ENCODE measurements at regions not wholly inside any gene's neighbourhood (a gene's known extent, or its start where the extent isn't known, plus 50 kb on each side); places are given as distances from the start of the nearest gene placed in this dataset.

DNA sequence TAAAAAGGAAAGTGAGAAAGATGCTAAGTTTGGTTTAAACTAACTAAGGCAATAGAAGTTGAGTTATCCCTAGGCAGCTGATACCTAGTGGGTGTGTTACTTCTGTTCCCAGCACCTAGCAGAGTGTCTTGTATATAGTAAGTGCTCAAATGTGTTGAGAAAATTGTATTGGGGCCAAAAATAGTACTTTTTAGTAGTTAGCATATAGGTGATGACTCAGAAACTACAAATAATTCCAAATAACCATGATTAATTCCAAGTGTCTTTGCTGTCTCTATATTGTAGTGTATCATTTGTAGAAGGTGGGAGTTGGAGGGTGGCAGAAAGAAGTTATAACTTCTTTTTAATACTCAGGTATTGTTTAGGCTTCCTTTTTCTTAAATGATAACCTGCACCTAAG lies 362.7 kb downstream of the RND3 start:
- Histone ChIP-seq H3K27ac (ENCODE audit: insufficient read length, low read depth, low read length) (no peak overlapping the region), H3K4ac (ENCODE audit: low read depth, low read length) (no peak overlapping the region), H4K91ac (ENCODE audit: insufficient read length, low read depth, low read length) (no peak overlapping the region), H4K5ac (ENCODE audit: insufficient read length, low read depth, low read length) (no peak overlapping the region), H3K4me1 (ENCODE audit: insufficient read depth, low read length) (no peaks in the 10 kb centered on the region), H3K4me2 (ENCODE audit: insufficient read depth, insufficient read length, low read length) (no peak overlapping the region), H4K20me1 (ENCODE audit: control insufficient read depth, insufficient read depth, insufficient read length) (no peaks in the 10 kb centered on the region), H3K27me3 (ENCODE audit: insufficient read depth, low read length) (no peaks in the 10 kb centered on the region), H2BK20ac (ENCODE audit: low read depth, low read length, poor library complexity, severe bottlenecking) (no peak overlapping the region), H4K8ac (replicated peaks; ENCODE audit: insufficient read length, low read depth, low read length) (no peak overlapping the region), H2AFZ (ENCODE audit: low read length) (no peak overlapping the region), H3K23ac (ENCODE audit: insufficient read length, low read depth, low read length) (no peak overlapping the region), H3K9me3 (ENCODE audit: control insufficient read depth, low read depth, low read length) (no peaks in the 10 kb centered on the region), H3T11ph (ENCODE audit: low read length) (no peak overlapping the region), H3K18ac (ENCODE audit: insufficient read length, low read depth, low read length) (no peak overlapping the region), H3K56ac (ENCODE audit: insufficient read length, low read depth, low read length) (no peak overlapping the region), H3K9ac (ENCODE audit: extremely low read depth, insufficient read length, low read length) (no peak overlapping the region), H2BK5ac (ENCODE audit: insufficient read length, low read length) (no peak overlapping the region), H3K14ac (ENCODE audit: insufficient read depth, low read length) (no peak overlapping the region), H2BK15ac (ENCODE audit: low read depth, low read length) (no peak overlapping the region), H3K79me1 (ENCODE audit: insufficient read depth, low read depth, low read length, poor library complexity, severe bottlenecking) (no peaks in the 10 kb centered on the region), H2BK12ac (ENCODE audit: insufficient read length, low read depth, low read length) (no peak overlapping the region), H2BK120ac (ENCODE audit: low read depth, low read length, poor library complexity, severe bottlenecking) (no peak overlapping the region), H3K23me2 (ENCODE audit: insufficient read length, low read depth, low read length, poor library complexity, severe bottlenecking) (no peaks in the 10 kb centered on the region), H2AK5ac (ENCODE audit: insufficient read length, low read length) (no peak overlapping the region), H3K79me2 (ENCODE audit: insufficient read depth, low read length) (no peaks in the 10 kb centered on the region)
- peaks cover 0 to 6% of the 10 kb centered on the region in 2 experiments; a peak in 3 of 5 replicates for H3K9me3 Mint-ChIP-seq
- TF ChIP-seq, protein P1, sequence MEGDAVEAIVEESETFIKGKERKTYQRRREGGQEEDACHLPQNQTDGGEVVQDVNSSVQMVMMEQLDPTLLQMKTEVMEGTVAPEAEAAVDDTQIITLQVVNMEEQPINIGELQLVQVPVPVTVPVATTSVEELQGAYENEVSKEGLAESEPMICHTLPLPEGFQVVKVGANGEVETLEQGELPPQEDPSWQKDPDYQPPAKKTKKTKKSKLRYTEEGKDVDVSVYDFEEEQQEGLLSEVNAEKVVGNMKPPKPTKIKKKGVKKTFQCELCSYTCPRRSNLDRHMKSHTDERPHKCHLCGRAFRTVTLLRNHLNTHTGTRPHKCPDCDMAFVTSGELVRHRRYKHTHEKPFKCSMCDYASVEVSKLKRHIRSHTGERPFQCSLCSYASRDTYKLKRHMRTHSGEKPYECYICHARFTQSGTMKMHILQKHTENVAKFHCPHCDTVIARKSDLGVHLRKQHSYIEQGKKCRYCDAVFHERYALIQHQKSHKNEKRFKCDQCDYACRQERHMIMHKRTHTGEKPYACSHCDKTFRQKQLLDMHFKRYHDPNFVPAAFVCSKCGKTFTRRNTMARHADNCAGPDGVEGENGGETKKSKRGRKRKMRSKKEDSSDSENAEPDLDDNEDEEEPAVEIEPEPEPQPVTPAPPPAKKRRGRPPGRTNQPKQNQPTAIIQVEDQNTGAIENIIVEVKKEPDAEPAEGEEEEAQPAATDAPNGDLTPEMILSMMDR (conservative IDR thresholded peaks at IDR 0.05), result no peak
- H3K27me3 Mint-ChIP-seq (ENCODE audit: low read depth), result no peaks in the 10 kb centered on the region; the same call in 1 of the 2 replicates
- H3K4me3 Mint-ChIP-seq, result no peak overlapping the region
- H3K36me3 Mint-ChIP-seq (ENCODE audit: insufficient read depth in 1 of 3, low read depth in 3 of 3), result peaks cover 0 to 7% (median 0%) of the 10 kb centered on the region in 3 experiments; a peak in 3 of 7 replicates
- H3K27ac Mint-ChIP-seq, result no peak overlapping the region
- DNase-seq, result no peak
- peaks cover 22 to 31% of the 10 kb centered on the region in 2 experiments for H3K4me1 Mint-ChIP-seq
